NCI-H2227 (cell line): ENCODE measurements at regions not wholly inside any gene's neighbourhood (a gene's known extent, or its start where the extent isn't known, plus 50 kb on each side); places are given as distances from the start of the nearest gene placed in this dataset.

Source experiments
- DNase-seq: peaks from one replicate; lab custom pipeline; 2025; ENCODE audit not compliant: unreplicated experiment; lab: John Stamatoyannopoulos, UW

DNA sequence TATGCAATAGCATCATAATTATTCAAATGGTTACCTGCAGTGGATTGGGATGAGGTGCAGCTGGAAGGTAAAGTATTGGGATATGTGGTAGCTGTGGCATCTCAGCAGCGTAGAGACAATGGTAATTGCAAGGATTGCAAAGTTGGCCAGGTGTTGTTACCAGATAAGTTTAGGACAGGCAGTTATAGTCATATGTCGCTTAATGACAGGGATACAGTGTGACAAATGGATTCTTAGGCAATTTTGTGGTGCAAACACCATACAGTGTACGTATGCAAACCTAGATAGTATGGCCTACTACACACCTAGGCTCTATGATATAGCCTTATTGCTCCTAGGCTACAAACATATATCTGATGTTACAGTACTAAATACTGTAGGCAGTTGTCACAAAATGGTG is 163.5 kb upstream of the LYZL2 start:
- DNase-seq: no peak

DNA sequence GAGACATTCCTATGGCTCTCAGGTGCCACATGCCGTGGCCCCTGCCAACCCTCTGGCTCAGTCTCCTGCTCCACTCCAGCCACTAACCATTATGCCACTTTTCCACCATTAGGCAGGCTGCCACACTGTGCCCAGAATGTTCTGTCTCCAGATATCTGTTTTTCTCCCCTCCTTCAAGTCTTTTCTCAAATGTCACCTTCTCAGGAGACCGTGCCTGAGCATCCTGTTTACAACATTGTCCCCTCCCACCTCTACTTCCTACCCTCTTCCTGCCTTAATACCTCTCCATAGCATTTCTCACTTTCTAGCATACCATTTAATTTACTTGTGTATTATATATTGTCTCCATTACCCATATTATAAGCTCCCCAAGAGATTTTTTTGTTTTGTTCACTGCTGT is 162.5 kb upstream of the LYZL2 start:
- DNase-seq: no peak

DNA sequence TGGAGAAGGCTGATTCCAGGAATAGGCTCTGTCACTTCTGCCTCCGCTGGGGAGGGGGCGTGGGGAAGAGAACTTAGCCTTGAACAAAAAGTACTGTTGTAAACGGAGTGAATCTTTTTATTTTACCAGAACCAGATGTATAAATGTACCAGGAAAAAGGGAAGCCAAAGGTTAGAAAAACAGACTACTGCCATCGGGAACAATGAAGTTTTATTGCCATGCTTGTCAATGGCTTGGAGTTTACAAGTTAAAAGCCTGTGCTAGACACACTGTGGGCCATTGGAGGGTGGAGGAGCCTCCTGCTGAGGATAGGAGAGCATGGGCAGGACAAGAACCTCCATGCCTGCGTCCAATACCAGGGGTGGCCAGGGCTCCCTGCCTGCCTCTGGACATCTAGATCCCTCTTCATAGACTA is 161.7 kb upstream of the LYZL2 start:
- no peak for DNase-seq

- DNase-seq: no peak
These were observed 160.3 kb upstream of the LYZL2 start for GRCh38 chr10:30789806-30790205.

DNA sequence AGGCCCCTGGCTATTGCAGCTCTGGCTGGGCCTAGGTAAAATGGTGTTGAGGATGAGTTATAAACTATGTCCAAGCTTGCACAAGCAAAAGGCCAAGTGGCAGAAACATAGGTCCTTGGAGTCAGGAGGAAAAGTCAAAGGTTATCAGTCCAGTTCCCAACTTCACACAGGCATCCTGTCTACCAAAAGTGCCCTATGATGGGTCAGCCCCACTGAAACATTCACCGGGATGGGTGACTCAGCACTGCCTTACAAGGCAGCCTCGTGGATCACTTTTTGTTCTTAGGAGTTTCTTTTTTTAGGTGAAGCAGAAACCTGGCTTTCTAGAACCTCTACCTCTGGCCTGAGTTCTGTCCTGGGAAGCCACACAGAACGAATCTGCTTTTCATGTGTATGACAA is 158.8 kb upstream of the LYZL2 start:
- no peak for DNase-seq

DNA sequence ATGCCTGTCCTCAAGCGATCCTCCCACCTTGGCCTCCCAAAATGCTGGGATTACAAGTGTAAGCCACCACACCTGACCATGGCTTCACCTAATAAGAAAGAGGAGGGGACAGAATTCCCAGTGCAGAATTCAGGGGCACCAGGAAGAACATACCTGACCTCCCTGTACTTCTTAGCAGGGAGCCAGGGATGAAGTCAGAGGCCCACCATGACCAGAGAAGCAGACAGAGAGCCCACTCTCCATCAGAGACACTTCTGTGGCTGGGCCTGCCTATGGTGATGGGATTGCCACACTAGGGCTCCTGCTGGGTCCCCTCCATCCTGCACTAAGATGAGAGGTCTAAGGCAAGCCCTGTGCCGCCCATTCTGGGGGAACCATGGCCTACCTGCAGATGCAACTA is 157.4 kb upstream of the LYZL2 start:
- no peak for DNase-seq

DNA sequence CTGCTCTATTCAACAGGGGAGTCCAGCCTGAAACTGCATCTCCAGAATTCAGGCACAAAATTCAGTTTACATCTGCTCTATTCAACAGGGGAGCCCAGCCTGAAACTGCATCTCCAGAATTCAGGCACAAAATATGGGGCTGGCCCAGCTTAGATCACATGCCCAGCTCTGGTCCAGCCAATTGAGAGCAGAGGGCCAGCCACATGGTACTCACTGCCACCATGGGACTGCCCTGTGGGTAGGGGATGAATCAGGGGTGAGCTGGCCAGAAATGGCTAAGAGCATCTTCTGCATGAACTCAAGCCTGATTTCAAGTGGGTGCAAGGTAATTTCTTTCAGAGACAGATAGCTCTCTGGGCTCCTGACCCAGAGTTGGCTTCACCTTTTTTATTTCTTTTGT is 156.6 kb upstream of the LYZL2 start:
- no peak for DNase-seq

- DNase-seq: peak; percentile 81
These were observed 155.5 kb upstream of the LYZL2 start for GRCh38 chr10:30784897-30785605.

DNA sequence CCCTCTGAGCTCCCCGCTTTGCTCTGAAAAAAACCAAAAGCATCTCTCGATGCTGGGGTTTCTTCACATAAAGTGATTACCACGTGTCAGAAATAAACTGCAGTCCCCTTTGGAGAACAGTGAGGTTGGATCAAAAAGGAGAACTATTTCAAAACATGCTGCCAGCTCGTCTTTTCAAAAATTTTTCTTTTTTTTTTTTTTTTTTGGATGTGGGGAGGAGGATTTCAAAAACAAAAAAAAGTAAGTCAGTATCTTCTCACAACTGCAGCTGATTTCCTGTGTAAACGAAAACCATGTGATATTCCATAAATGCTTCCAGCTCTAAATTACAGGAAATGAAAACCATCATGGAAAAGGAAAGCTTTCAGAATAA is 155.0 kb upstream of the LYZL2 start:
- no peak for DNase-seq

DNA sequence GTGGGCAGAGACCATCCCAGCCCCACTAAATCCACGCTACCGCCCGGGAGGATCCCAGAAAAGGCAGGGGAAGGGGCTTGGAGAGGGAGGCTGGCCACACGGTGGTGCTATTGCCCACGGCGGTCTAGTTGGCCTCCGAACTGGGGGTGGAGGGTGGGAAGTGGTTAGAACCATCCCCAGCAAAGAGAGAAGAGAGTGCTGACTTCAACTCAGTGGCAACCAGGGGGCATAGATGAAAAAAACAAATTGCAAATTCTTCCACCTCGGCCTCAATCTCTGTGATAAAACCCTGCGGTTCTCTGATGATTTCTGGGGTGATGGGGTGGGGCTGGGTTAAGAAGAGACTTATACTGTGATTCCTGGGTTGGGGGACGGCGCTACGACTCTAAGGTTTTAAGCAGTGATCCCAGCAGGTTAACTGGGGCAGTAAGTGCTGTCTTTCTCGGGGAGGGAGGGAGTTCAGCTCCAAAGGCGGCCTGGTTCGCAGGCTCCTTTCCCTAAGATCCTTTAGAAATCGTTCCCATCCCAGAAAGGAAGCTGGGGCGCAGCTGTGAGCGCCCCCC is 154.5 kb upstream of the LYZL2 start:
- DNase-seq: peak; percentile 78

- DNase-seq: no peak
These were observed 153.2 kb upstream of the LYZL2 start for GRCh38 chr10:30782537-30783461.

DNA sequence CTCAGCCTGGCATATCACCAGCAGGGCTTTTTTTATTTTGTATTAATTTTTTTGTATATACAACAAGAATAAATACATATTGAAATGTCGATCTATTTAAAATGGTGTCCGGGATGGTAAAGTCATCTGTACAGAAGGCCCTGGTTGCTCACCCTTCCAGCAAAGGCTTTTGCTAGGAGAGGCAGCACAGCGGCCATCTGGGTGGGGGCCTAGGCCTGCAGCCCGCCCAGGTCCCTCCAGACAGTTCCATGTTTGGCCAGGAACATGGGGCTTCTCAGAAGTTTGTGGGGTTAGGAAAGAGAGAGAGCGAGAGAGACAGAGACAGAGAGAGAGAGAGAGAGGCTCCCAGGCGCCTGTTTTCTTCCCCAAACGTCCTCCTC is 152.6 kb upstream of the LYZL2 start:
- no peak for DNase-seq

DNA sequence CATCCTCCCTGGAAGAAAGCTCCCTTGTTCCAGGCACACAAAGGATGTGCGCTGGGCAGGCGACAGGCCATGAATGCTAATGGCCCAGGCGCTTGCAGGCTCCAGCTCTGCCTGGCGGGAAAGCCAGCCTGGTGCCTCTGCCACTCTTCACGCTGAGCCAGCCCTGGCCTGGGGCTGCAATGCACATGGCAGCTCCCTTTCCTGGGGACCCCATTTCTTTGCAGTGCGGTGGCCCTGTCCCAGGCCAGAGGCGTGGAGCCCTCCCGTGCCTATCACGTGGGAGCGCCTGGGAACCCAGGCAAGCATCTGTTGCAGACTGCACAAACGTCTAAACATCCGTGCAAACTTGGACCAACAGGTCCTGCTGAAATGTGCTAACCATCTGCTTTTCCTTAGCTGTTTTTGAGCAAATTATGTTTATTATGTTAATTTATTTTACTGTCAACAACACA is 152.1 kb upstream of the LYZL2 start:
- DNase-seq: peak; percentile 11

GRCh38 chr10:30778769-30779168 is 149.2 kb upstream of the LYZL2 start:
- DNase-seq: no peak

DNA sequence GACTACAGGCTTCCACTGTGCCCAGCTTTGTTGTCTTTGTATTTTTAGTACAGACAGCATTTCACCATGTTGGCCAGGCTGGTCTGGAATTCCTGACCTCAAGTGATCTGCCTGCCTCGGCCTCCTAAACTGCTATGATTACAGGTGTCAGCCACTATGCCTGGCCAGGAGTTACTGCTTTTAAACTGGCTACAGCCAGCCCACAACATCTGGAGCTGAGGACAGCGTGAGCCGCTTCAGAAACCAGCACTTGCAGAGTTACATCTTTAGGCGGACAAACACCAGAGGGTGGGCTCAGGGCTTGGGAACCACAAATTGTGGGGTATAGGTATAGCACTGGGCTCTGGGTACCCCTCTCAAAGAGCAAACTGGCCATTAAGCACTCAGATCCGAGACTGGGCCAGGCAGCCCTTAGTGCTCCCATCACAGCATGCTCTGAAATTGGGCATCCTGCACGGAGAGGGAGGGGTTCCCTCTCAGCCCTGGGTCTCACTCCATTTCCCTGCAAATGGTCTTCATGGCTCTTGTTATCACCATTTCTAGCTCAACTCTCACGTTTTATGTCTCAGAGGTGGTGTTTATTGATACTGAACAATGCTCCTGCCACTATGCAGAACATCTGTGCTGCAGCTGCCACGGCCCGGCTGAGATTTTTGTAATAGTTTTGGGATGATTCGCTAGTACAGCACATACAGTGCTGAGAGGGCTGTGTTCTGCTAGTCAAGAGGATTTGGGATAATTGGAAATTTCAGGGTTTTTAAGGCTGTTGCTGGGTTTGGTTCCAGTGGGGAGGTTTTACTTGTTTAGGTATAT is 146.4 kb upstream of the LYZL2 start:
- no peak for DNase-seq

DNA sequence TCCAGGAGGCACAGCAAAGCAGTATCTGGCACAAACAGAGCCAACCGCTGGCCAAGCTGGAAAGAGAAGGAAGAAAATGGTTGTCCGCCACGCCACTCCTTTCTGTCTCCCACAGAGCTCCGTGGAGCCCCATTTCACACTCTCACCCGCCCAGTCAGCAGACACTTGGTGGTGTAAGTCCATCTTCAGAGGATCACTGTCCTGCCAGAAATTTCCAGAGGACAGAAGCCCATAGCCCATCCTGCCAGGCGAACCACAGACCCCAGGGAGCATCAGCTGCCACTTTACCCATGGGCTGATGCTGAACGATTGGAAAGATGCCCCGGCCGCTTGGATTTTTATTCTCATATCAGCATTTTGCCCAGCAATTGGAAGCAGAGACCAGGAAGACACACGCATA is 144.7 kb upstream of the LYZL2 start:
- no peak for DNase-seq

GRCh38 chr10:30773501-30773900 is 143.9 kb upstream of the LYZL2 start:
- DNase-seq: no peak

DNA sequence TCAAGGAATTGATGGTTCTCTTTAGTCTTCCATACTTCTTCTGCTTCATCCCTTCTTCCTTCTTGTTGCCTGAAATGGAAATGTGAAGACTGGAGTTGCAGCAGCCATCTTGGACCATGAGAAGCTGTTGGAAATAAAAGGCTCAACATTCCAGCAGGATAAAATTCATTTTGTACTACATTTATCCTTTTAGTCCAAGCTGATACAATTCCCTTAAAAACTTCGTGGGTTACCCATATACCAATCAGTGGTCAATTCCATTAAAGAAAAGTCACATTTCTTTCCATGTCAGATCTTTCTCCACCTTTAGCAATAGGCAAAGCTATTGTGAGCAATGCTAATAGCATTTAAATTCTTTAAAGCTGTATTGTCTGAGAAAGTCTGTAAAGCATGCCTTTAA is 141.3 kb upstream of the LYZL2 start:
- DNase-seq: no peak

GRCh38 chr10:30770229-30770628 is 140.7 kb upstream of the LYZL2 start:
- DNase-seq: no peak

DNA sequence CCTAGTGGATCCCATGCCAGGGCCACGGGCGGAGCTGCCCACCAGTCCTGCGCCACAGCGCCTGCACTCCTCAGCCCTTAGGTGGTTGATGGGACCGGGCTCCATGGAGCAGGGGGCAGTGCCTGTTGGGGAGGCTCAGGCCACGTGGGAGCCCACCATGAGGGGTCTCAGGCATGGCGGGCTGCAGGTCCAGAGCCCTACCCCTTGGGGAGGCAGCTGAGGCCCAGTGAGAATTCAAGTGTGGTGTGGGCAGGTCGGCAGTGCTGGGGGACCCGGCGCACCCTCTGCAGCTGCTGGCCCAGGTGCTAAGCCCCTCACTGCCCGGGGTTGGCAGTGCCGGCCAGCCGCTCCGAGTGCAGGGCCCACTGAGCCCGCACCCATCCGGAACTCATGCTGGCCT is 139.8 kb upstream of the LYZL2 start:
- no peak for DNase-seq

- no peak for DNase-seq
These were observed 136.1 kb upstream of the LYZL2 start for GRCh38 chr10:30765616-30766015.
